HG03139 (cell line): ENCODE measurements at regions not wholly inside any gene's neighbourhood (a gene's known extent, or its start where the extent isn't known, plus 50 kb on each side); places are given as distances from the start of the nearest gene placed in this dataset.

Experiments
- ATAC-seq: cut with Tn5 transposase; IDR thresholded peaks from one replicate; pipeline ENCODE4 v1.9.1; 2021; ENCODE audit not compliant: unreplicated experiment

GRCh38 chr18:40048886-40049650 lies 1906.0 kb upstream of the PIK3C3 start:
- ATAC-seq, result no peak

GRCh38 chr18:40048253-40048652 lies 1906.8 kb upstream of the PIK3C3 start:
- ATAC-seq, result no peak

GRCh38 chr18:40046596-40046995 lies 1908.4 kb upstream of the PIK3C3 start:
- no peak for ATAC-seq

GRCh38 chr18:40041951-40042350 lies 1913.1 kb upstream of the PIK3C3 start:
- ATAC-seq, result no peak

- ATAC-seq, result no peak
These were observed 1914.5 kb upstream of the PIK3C3 start for GRCh38 chr18:40040574-40040973.

- ATAC-seq, result no peak
These were observed 1917.7 kb upstream of the PIK3C3 start for GRCh38 chr18:40037356-40037755.

GRCh38 chr18:40036861-40037260 lies 1918.2 kb upstream of the PIK3C3 start:
- no peak for ATAC-seq

GRCh38 chr18:40035966-40036365 lies 1919.1 kb upstream of the PIK3C3 start:
- no peak for ATAC-seq

GRCh38 chr18:40032076-40032475 lies 1923.0 kb upstream of the PIK3C3 start:
- no peak for ATAC-seq

GRCh38 chr18:40031435-40031834 lies 1923.6 kb upstream of the PIK3C3 start:
- ATAC-seq, result no peak

- ATAC-seq, result no peak
These were observed 1935.1 kb upstream of the PIK3C3 start for GRCh38 chr18:40019797-40020392.

- no peak for ATAC-seq
These were observed 1936.8 kb upstream of the PIK3C3 start for GRCh38 chr18:40018266-40018665.

GRCh38 chr18:40017021-40017420 lies 1938.0 kb upstream of the PIK3C3 start:
- ATAC-seq, result no peak

GRCh38 chr18:40016405-40016804 lies 1938.6 kb upstream of the PIK3C3 start:
- ATAC-seq, result no peak

- no peak for ATAC-seq
These were observed 1941.9 kb upstream of the PIK3C3 start for GRCh38 chr18:40013001-40013609.

- no peak for ATAC-seq
These were observed 1943.8 kb upstream of the PIK3C3 start for GRCh38 chr18:40011201-40011600.

GRCh38 chr18:40006634-40007033 lies 1948.4 kb upstream of the PIK3C3 start:
- no peak for ATAC-seq

- no peak for ATAC-seq
These were observed 1950.8 kb upstream of the PIK3C3 start for GRCh38 chr18:40004246-40004645.

GRCh38 chr18:39998317-39998716 lies 1956.7 kb upstream of the PIK3C3 start:
- no peak for ATAC-seq

GRCh38 chr18:39994498-39994897 lies 1960.5 kb upstream of the PIK3C3 start:
- no peak for ATAC-seq

- ATAC-seq, result no peak
These were observed 1963.3 kb upstream of the PIK3C3 start for GRCh38 chr18:39991696-39992265.

- no peak for ATAC-seq
These were observed 1964.5 kb upstream of the PIK3C3 start for GRCh38 chr18:39990540-39990939.
